Keratinocyte (primary cell): ENCODE measurements at regions not wholly inside any gene's neighbourhood (a gene's known extent, or its start where the extent isn't known, plus 50 kb on each side); places are given as distances from the start of the nearest gene placed in this dataset.

ENCODE experiments used
- DNase-seq: peaks from one replicate; pipeline ENCODE4 v3.0.0-alpha.2; 2011; ENCODE audit warnings: low read depth, missing footprints, low spot score
- FAIRE-seq: peaks from 2 replicates; lab custom pipeline; 2011; peaks lifted over from hg19 to GRCh38; lab: Jason Lieb, UNC
- H2AFZ ChIP-seq: 2 replicates; pipeline ENCODE4 v1.6.0; 2012; ENCODE audit warnings: low read length, control low read depth, inconsistent platforms; ENCODE audit not compliant: control insufficient read depth
- H3K27ac ChIP-seq: 2 replicates; pipeline ENCODE4 v1.5.1; 2011; ENCODE audit warnings: low read length; ENCODE audit not compliant: control insufficient read depth, insufficient read depth
- H3K27me3 ChIP-seq: 3 replicates; pipeline ENCODE4 v1.6.0; 2011; ENCODE audit warnings: low read length; ENCODE audit not compliant: control insufficient read depth, insufficient read depth; ENCODE audit errors: extremely low read depth
- H3K36me3 ChIP-seq, 2 experiments: 2 replicates in 1 of 2; 3 replicates in 1 of 2; pipeline ENCODE4 v1.5.1; 2011; ENCODE audit warnings: low read length in 2 of 2, mild to moderate bottlenecking in 1 of 2; ENCODE audit not compliant: control insufficient read depth in 2 of 2, insufficient read depth in 2 of 2; ENCODE audit errors: extremely low read depth in 1 of 2
- H3K4me1 ChIP-seq: 3 replicates; pipeline ENCODE4 v1.5.1; 2011; ENCODE audit warnings: low read length; ENCODE audit not compliant: control insufficient read depth, insufficient read depth; ENCODE audit errors: extremely low read depth
- H3K4me2 ChIP-seq: 3 replicates; pipeline ENCODE4 v1.6.0; 2011; ENCODE audit warnings: low read depth, low read length; ENCODE audit not compliant: control insufficient read depth, insufficient read depth; ENCODE audit errors: extremely low read depth
- H3K4me3 ChIP-seq, 3 experiments: fragments of 200-600 bp in 1 of 3; sonication (generic) in 1 of 3; 2 replicates in 2 of 3; 3 replicates in 1 of 3; pipeline ENCODE4 v1.5.1; 2011 to 2016; ENCODE audit warnings: low read length in 3 of 3, mild to moderate bottlenecking in 3 of 3, control low read depth in 2 of 3, inconsistent platforms in 1 of 3, low read depth in 1 of 3, mixed read lengths in 1 of 3, mixed run types in 1 of 3, moderate library complexity in 1 of 3; ENCODE audit not compliant: control insufficient read depth in 2 of 3, insufficient read depth in 2 of 3; ENCODE audit errors: extremely low read depth in 1 of 3
- H3K79me2 ChIP-seq: 2 replicates; pipeline ENCODE4 v1.6.0; 2012; ENCODE audit warnings: low read length; ENCODE audit not compliant: control insufficient read depth, insufficient read depth
- H3K9ac ChIP-seq: 3 replicates; pipeline ENCODE4 v1.6.0; 2011; ENCODE audit warnings: low read length; ENCODE audit not compliant: control insufficient read depth, insufficient read depth; ENCODE audit errors: extremely low read depth
- H3K9me1 ChIP-seq: 3 replicates; pipeline ENCODE4 v1.6.0; 2011; ENCODE audit warnings: low read length; ENCODE audit not compliant: control insufficient read depth, insufficient read depth; ENCODE audit errors: extremely low read depth
- H3K9me3 ChIP-seq: 2 replicates; pipeline ENCODE4 v1.5.1; 2012; ENCODE audit warnings: low read depth, low read length; ENCODE audit not compliant: control insufficient read depth
- H4K20me1 ChIP-seq: 3 replicates; pipeline ENCODE4 v1.6.0; 2011; ENCODE audit warnings: low read length; ENCODE audit not compliant: control insufficient read depth, insufficient read depth; ENCODE audit errors: extremely low read depth
- EZH2 ChIP-seq: IDR thresholded peaks from one replicate; pipeline ENCODE4 v1.6.1; 2012; ENCODE audit warnings: inconsistent platforms, mild to moderate bottlenecking, low read length, moderate library complexity
- dilution Hi-C: fragments of 300-500 bp; cut with MboI; formaldehyde crosslinking; loops from one replicate; pipeline ENCODE4 v1.7.0; 2020; ENCODE audit warnings: low sequenced_read_pairs; ENCODE audit not compliant: extremely low pct_ligation_motif_present
- TF ChIP-seq, protein P1 (sequence below), 3 experiments: IDR thresholded peaks in 1 of 3; conservative IDR thresholded peaks in 1 of 3; optimal IDR thresholded peaks in 1 of 3; 2 replicates in 2 of 3; 3 replicates in 1 of 3; pipeline versions ENCODE3 to v1.5.1; 2011; ENCODE audit warnings: low read length in 3 of 3, mild to moderate bottlenecking in 3 of 3, moderate library complexity in 2 of 3, control low read depth in 1 of 3, inconsistent platforms in 1 of 3; ENCODE audit not compliant: insufficient read depth in 2 of 3; ENCODE audit errors: extremely low read depth in 1 of 3

DNA sequence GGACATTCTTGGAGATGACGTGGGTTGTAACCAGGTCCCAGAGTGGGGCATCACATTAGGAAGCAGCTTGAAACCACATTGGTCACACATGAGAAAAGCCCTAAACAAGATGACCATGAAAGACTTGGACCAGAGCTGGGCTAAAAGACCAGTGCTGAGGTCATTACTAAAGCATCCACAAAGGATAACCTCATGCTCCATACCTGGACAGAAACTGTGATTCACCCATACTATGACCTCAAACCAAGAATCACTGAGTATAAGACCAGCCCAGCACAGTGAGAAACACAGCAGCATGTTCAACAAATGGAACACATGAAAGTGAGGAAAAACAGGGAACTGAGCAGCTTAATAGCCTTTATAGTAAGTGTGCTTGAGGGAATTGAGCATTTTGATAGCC is 635.5 kb upstream of the NETO1 start:
- Histone ChIP-seq H3K27me3 (no peaks in the 10 kb centered on the region), H3K9me1 (no peaks in the 10 kb centered on the region), H3K36me3 (no peaks in the 10 kb centered on the region), H4K20me1 (no peaks in the 10 kb centered on the region), H3K4me3 (no peak overlapping the region), H3K9ac (no peak overlapping the region), H3K4me1 (no peaks in the 10 kb centered on the region), H3K79me2 (no peaks in the 10 kb centered on the region), H3K4me2 (no peak overlapping the region), H2AFZ (no peak overlapping the region), H3K9me3 (no peaks in the 10 kb centered on the region), H3K27ac (no peak overlapping the region)
- dilution Hi-C loops = no loop called here
- no peak for DNase-seq
- TF ChIP-seq, protein P1, sequence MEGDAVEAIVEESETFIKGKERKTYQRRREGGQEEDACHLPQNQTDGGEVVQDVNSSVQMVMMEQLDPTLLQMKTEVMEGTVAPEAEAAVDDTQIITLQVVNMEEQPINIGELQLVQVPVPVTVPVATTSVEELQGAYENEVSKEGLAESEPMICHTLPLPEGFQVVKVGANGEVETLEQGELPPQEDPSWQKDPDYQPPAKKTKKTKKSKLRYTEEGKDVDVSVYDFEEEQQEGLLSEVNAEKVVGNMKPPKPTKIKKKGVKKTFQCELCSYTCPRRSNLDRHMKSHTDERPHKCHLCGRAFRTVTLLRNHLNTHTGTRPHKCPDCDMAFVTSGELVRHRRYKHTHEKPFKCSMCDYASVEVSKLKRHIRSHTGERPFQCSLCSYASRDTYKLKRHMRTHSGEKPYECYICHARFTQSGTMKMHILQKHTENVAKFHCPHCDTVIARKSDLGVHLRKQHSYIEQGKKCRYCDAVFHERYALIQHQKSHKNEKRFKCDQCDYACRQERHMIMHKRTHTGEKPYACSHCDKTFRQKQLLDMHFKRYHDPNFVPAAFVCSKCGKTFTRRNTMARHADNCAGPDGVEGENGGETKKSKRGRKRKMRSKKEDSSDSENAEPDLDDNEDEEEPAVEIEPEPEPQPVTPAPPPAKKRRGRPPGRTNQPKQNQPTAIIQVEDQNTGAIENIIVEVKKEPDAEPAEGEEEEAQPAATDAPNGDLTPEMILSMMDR (optimal IDR thresholded peaks at IDR 0.05 in 1 of 3, IDR thresholded peaks at IDR 0.05 in 1 of 3, conservative IDR thresholded peaks at IDR 0.05 in 1 of 3; ENCODE audit: extremely low read depth in 1 of 3, insufficient read depth in 2 of 3, low read length in 3 of 3) = no peak
- no peak for TF ChIP-seq EZH2
- FAIRE-seq = no peak

- Histone ChIP-seq H3K36me3 (no peaks in the 10 kb centered on the region), H3K9me1 (no peaks in the 10 kb centered on the region), H3K79me2 (no peaks in the 10 kb centered on the region), H3K27ac (no peak overlapping the region), H4K20me1 (no peaks in the 10 kb centered on the region), H3K9me3 (no peaks in the 10 kb centered on the region), H2AFZ (no peak overlapping the region), H3K4me3 (no peak overlapping the region), H3K9ac (no peak overlapping the region), H3K27me3 (no peaks in the 10 kb centered on the region), H3K4me1 (no peaks in the 10 kb centered on the region), H3K4me2 (no peak overlapping the region)
- dilution Hi-C loops = no loop called here
- no peak for FAIRE-seq
- TF ChIP-seq, protein P1 (optimal IDR thresholded peaks at IDR 0.05 in 1 of 3, IDR thresholded peaks at IDR 0.05 in 1 of 3, conservative IDR thresholded peaks at IDR 0.05 in 1 of 3; ENCODE audit: extremely low read depth in 1 of 3, insufficient read depth in 2 of 3, low read length in 3 of 3) = no peak
- no peak for TF ChIP-seq EZH2
- no peak for DNase-seq
Observed at GRCh38 chr18:73487966-73488365, 620.2 kb upstream of the NETO1 start.
